Kidney (tissue), 13 donors: ENCODE measurements at regions not wholly inside any gene's neighbourhood (a gene's known extent, or its start where the extent isn't known, plus 50 kb on each side); places are given as distances from the start of the nearest gene placed in this dataset.

Experiments
- DNase-seq, 5 donors: peaks; one replicate each; pipeline ENCODE4 v3.0.0-alpha.2; 2013 to 2020
- FAIRE-seq: peaks from 2 replicates; lab custom pipeline; 2012; peaks lifted over from hg19 to GRCh38; lab: Jason Lieb, UNC
- H3K27ac ChIP-seq, 2 donors: one replicate each; pipeline ENCODE4 v1.7.0; 2013; ENCODE audit warnings: low read depth in 2 of 2, low read length in 2 of 2, inconsistent platforms in 1 of 2
- H3K27me3 ChIP-seq: one replicate; pipeline ENCODE4 v1.7.1; 2013; ENCODE audit warnings: low read length, inconsistent platforms; ENCODE audit not compliant: control insufficient read depth, insufficient read depth
- H3K36me3 ChIP-seq, 3 donors: one replicate each; pipeline versions ENCODE4 v1.7.0 to v1.7.1; 2013; ENCODE audit warnings: low read length in 3 of 3, control low read depth in 1 of 3, inconsistent platforms in 1 of 3; ENCODE audit not compliant: insufficient read depth in 3 of 3, control insufficient read depth in 2 of 3
- H3K4me1 ChIP-seq, 3 donors: one replicate each; pipeline versions ENCODE4 v1.7.0 to v1.7.1; 2013; ENCODE audit warnings: low read length in 3 of 3, inconsistent platforms in 1 of 3, low read depth in 1 of 3; ENCODE audit not compliant: control insufficient read depth in 2 of 3, insufficient read depth in 2 of 3
- H3K4me3 ChIP-seq, 3 donors: one replicate each; pipeline versions ENCODE4 v1.7.0 to v1.8.1; 2013; ENCODE audit warnings: low read length in 3 of 3, control low read depth in 1 of 3, inconsistent platforms in 1 of 3
- H3K9ac ChIP-seq, 3 donors: one replicate each; pipeline versions ENCODE4 v1.7.0 to v1.7.1; 2013; ENCODE audit warnings: low read length in 3 of 3, control low read depth in 1 of 3, inconsistent platforms in 1 of 3
- H3K9me3 ChIP-seq, 3 donors: one replicate each; pipeline versions ENCODE4 v1.7.0 to v1.7.1; 2013; ENCODE audit warnings: low read length in 3 of 3, control low read depth in 1 of 3, inconsistent platforms in 1 of 3; ENCODE audit not compliant: control insufficient read depth in 2 of 3, insufficient read depth in 1 of 3
- CTCF ChIP-seq: IDR thresholded peaks from 3 replicates; pipeline ENCODE4 v1.5.1; 2012; ENCODE audit warnings: mild to moderate bottlenecking, moderate library complexity, borderline replicate concordance; ENCODE audit not compliant: insufficient read depth; ENCODE audit errors: extremely low read depth
- intact Hi-C: fragments of 100-400 bp; cut with DNase I; formaldehyde crosslinking; loops from one replicate; pipeline ENCODE4 v1.11.1; 2022
- donor health status: control.
- donor health status: control.
- donor health status: control.
- donor health status: control.
- donor health status: control.
- donor health status: DM: yes; HTN: yes; CAD: no.
- donor health status: Normal renal cell carcinoma (clear cell type).

- DNase-seq (no peak), FAIRE-seq (no peak)
- H3K27me3 ChIP-seq = no peaks in the 10 kb centered on the region
- H3K36me3 ChIP-seq = no peaks in the 10 kb centered on the region
- intact Hi-C loops = no loop called here
- H3K9ac ChIP-seq = no peak overlapping the region
- H3K4me1 ChIP-seq = no peaks in the 10 kb centered on the region
- H3K27ac ChIP-seq = no peak overlapping the region
- no peak overlapping the region for H3K4me3 ChIP-seq
- no peak for TF ChIP-seq CTCF
- H3K9me3 ChIP-seq = no peaks in the 10 kb centered on the region
These were observed 100.1 kb upstream of the LRFN5 start for GRCh38 chr14:41506552-41506951.

- intact Hi-C loops = no loop called here
- FAIRE-seq = no peak
These were observed 101.2 kb upstream of the LRFN5 start for GRCh38 chr14:41505491-41505890.

GRCh38 chr14:41498959-41499358 lies 107.7 kb upstream of the LRFN5 start:
- intact Hi-C loops = no loop called here
- TF ChIP-seq CTCF = no peak
- Histone ChIP-seq H3K9me3 (no peaks in the 10 kb centered on the region), H3K9ac (no peak overlapping the region), H3K4me3 (no peak overlapping the region), H3K27me3 (no peaks in the 10 kb centered on the region), H3K4me1 (no peaks in the 10 kb centered on the region), H3K36me3 (no peaks in the 10 kb centered on the region), H3K27ac (no peak overlapping the region)
- DNase-seq (no peak), FAIRE-seq (no peak)

More at GRCh38 chr14:41505491-41505890, 101.2 kb upstream of the LRFN5 start:
- no peak for DNase-seq
- TF ChIP-seq CTCF = no peak
- no peak overlapping the region for H3K9ac ChIP-seq
- H3K36me3 ChIP-seq = no peaks in the 10 kb centered on the region
- H3K4me1 ChIP-seq = no peaks in the 10 kb centered on the region
- H3K4me3 ChIP-seq = no peak overlapping the region
- no peak overlapping the region for H3K27ac ChIP-seq
- no peaks in the 10 kb centered on the region for H3K9me3 ChIP-seq
- H3K27me3 ChIP-seq = no peaks in the 10 kb centered on the region

GRCh38 chr14:41490323-41490722 lies 116.4 kb upstream of the LRFN5 start:
- Histone ChIP-seq H3K27me3 (no peaks in the 10 kb centered on the region), H3K9me3 (no peaks in the 10 kb centered on the region), H3K4me3 (no peak overlapping the region), H3K9ac (no peak overlapping the region), H3K36me3 (no peaks in the 10 kb centered on the region), H3K27ac (no peak overlapping the region), H3K4me1 (no peaks in the 10 kb centered on the region)
- FAIRE-seq (no peak), DNase-seq (no peak)
- TF ChIP-seq CTCF = no peak
- intact Hi-C loops = no loop called here
